ENCODE measurements at regions not wholly inside any gene's neighbourhood (a gene's known extent, or its start where the extent isn't known, plus 50 kb on each side); places are given as distances from the start of the nearest gene placed in this dataset.

DNA sequence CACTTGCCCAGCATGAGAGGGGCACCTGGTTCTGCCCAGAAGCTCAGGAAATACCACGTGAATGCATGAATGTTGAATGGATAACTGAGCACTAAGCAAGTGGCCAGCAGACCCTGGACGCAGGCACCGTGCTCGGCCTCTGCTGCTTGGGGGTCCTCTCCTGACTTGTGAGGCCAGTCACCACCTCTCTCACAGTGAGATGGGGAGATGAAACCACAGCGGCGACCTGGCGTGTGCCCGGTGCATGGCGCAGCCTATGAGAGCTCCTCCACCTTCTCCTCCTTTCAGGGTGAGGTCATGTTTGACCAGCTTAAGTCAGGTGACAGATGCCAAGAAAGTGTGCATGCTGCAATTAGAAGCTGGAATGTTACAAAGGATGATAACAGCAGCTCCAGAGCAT lies 75.5 kb downstream of the HMX1 start:
- Mint-ChIP-seq H3K27me3 (ENCODE audit: unreplicated experiment) (no peaks in the 10 kb centered on the region), H3K36me3 (ENCODE audit: insufficient read depth, unreplicated experiment) (no peaks in the 10 kb centered on the region), H3K9me3 (ENCODE audit: low read depth, unreplicated experiment) (no peaks in the 10 kb centered on the region), H3K27ac (ENCODE audit: unreplicated experiment) (no peak overlapping the region), H3K4me3 (ENCODE audit: low read depth, unreplicated experiment) (no peak overlapping the region), H3K4me1 (ENCODE audit: low read depth, unreplicated experiment) (no peaks in the 10 kb centered on the region)
- intact Hi-C loops (cut with micrococcal nuclease; ENCODE audit: unreplicated experiment) = no loop called here
- TF ChIP-seq, protein P1, sequence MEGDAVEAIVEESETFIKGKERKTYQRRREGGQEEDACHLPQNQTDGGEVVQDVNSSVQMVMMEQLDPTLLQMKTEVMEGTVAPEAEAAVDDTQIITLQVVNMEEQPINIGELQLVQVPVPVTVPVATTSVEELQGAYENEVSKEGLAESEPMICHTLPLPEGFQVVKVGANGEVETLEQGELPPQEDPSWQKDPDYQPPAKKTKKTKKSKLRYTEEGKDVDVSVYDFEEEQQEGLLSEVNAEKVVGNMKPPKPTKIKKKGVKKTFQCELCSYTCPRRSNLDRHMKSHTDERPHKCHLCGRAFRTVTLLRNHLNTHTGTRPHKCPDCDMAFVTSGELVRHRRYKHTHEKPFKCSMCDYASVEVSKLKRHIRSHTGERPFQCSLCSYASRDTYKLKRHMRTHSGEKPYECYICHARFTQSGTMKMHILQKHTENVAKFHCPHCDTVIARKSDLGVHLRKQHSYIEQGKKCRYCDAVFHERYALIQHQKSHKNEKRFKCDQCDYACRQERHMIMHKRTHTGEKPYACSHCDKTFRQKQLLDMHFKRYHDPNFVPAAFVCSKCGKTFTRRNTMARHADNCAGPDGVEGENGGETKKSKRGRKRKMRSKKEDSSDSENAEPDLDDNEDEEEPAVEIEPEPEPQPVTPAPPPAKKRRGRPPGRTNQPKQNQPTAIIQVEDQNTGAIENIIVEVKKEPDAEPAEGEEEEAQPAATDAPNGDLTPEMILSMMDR (IDR thresholded peaks at IDR 0.05; ENCODE audit: unreplicated experiment) = no peak
- CTCF ChIA-PET = no interaction called here
- DNase-seq = no peak
- no TSS peak for BruUV-seq (replicated peaks)

DNA sequence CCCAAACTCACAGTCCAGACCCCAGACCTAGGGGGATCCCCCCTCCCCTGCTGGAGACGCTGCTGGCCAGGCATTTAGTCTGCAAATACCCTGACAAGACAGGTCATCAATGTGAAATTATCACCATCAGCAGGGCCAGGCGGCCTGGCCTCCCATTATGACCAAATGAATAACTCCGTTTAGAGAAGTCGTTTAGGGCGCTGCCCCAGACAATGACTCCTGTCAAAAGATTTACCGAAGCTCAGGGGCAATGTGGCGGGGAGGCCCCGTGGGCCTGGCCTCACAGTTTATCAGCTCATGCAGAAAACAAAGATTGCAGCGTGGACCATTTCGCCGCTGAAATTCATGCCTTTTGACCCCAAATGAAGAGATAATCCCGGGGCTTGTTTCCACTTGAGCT lies 76.5 kb downstream of the HMX1 start:
- no TSS peak for BruUV-seq (replicated peaks)
- CTCF ChIA-PET = no interaction called here
- no peaks in the 10 kb centered on the region for H3K27me3 Mint-ChIP-seq (ENCODE audit: unreplicated experiment)

DNA sequence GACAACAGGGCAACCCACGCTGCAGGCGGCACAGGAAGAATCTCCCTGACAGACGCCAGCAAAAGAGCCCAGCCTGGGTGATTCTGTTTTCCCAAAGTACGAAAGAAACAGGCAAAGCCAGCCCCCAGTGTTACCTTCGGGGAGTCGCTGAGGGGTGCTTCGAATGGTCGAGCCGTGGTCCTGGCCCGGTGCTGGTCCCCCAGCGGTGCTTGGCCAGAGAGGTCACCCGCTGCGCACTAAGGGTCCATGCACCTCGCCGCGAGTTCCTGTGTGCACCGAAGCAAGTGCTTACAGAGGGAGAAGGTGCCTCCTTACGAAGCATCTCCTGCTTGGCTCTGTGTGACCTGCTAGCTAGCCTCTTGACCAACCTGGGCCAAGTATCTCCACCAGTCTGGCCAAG lies 77.1 kb downstream of the HMX1 start:
- CTCF ChIA-PET = no interaction called here

More for the DNA sequence above, 76.5 kb downstream of the HMX1 start:
- no peak overlapping the region for H3K4me3 Mint-ChIP-seq (ENCODE audit: low read depth, unreplicated experiment)
- intact Hi-C loops (cut with micrococcal nuclease; ENCODE audit: unreplicated experiment) = no loop called here
- H3K36me3 Mint-ChIP-seq (ENCODE audit: insufficient read depth, unreplicated experiment) = no peaks in the 10 kb centered on the region
- no peak overlapping the region for H3K27ac Mint-ChIP-seq (ENCODE audit: unreplicated experiment)
- no peaks in the 10 kb centered on the region for H3K9me3 Mint-ChIP-seq (ENCODE audit: low read depth, unreplicated experiment)
- DNase-seq = no peak
- TF ChIP-seq, protein P1 (IDR thresholded peaks at IDR 0.05; ENCODE audit: unreplicated experiment) = no peak
- no peaks in the 10 kb centered on the region for H3K4me1 Mint-ChIP-seq (ENCODE audit: low read depth, unreplicated experiment)

DNA sequence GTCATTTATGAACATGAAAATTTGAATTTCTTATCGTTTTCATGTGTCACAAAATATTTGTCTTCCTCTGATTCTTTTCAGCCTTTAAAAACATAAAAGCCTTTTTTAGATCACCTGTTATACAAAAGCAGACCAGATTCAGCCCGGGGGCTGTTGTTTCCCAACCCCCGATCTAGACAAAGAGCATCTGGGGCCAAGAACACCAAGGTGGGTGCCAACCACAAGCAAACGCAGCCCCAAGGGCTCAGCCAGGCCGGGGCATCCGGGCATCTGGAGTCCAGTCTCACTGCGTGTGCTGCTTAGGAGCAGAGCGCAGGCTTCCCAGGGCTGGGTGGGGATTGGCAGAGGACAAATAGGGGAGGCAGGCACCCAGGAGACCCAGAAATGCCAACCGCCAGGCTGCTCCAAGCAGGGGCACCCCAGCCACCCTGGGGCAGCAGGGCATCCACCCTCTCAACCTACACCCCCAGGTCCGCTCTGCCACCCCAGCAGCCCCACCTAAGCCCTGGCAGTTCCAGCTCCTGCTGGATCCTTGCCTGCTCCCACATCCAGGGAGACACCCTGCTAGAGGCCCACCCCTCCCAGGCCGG lies 78.0 kb downstream of the HMX1 start:
- no peaks in the 10 kb centered on the region for H3K36me3 Mint-ChIP-seq (ENCODE audit: insufficient read depth, unreplicated experiment)
- CTCF ChIA-PET = no interaction called here
- no peaks in the 10 kb centered on the region for H3K9me3 Mint-ChIP-seq (ENCODE audit: low read depth, unreplicated experiment)
- no peak overlapping the region for H3K27ac Mint-ChIP-seq (ENCODE audit: unreplicated experiment)
- H3K4me1 Mint-ChIP-seq (ENCODE audit: low read depth, unreplicated experiment) = no peaks in the 10 kb centered on the region
- BruUV-seq (replicated peaks) = no TSS peak
- intact Hi-C loops (cut with micrococcal nuclease; ENCODE audit: unreplicated experiment) = no loop called here
- H3K27me3 Mint-ChIP-seq (ENCODE audit: unreplicated experiment) = no peaks in the 10 kb centered on the region
- no peak for DNase-seq
- TF ChIP-seq, protein P1 (IDR thresholded peaks at IDR 0.05; ENCODE audit: unreplicated experiment) = no peak
- no peak overlapping the region for H3K4me3 Mint-ChIP-seq (ENCODE audit: low read depth, unreplicated experiment)

More for the DNA sequence above, 77.1 kb downstream of the HMX1 start:
- no peaks in the 10 kb centered on the region for H3K9me3 Mint-ChIP-seq (ENCODE audit: low read depth, unreplicated experiment)
- H3K4me3 Mint-ChIP-seq (ENCODE audit: low read depth, unreplicated experiment) = no peak overlapping the region
- no peaks in the 10 kb centered on the region for H3K4me1 Mint-ChIP-seq (ENCODE audit: low read depth, unreplicated experiment)
- BruUV-seq (replicated peaks) = no TSS peak
- H3K27me3 Mint-ChIP-seq (ENCODE audit: unreplicated experiment) = no peaks in the 10 kb centered on the region
- intact Hi-C loops (cut with micrococcal nuclease; ENCODE audit: unreplicated experiment) = no loop called here
- no peaks in the 10 kb centered on the region for H3K36me3 Mint-ChIP-seq (ENCODE audit: insufficient read depth, unreplicated experiment)
- no peak overlapping the region for H3K27ac Mint-ChIP-seq (ENCODE audit: unreplicated experiment)
- TF ChIP-seq, protein P1 (IDR thresholded peaks at IDR 0.05; ENCODE audit: unreplicated experiment) = no peak
- DNase-seq = no peak
